Omental fat pad (tissue), 3 donors: ENCODE measurements at regions not wholly inside any gene's neighbourhood (a gene's known extent, or its start where the extent isn't known, plus 50 kb on each side); places are given as distances from the start of the nearest gene placed in this dataset.

ENCODE experiments used
- ATAC-seq: fragments of 150-250 bp; one replicate; pipeline ENCODE4 v1.9.1; 2016; ENCODE audit warnings: mild to moderate bottlenecking, moderate library complexity; ENCODE audit not compliant: low FRiP score
- DNase-seq: peaks from one replicate; pipeline ENCODE4 v3.0.0-alpha.2; 2019; ENCODE audit warnings: low spot score
- CTCF ChIP-seq, 3 donors: fragments of 450-650 bp; IDR thresholded peaks; one replicate each; pipeline ENCODE4 v1.5.1; 2016 to 2017; ENCODE audit warnings: antibody characterized with exemption in 3 of 3, mild to moderate bottlenecking in 3 of 3, moderate library complexity in 2 of 3

- DNase-seq (no peak), ATAC-seq (no peak)
- no peak for TF ChIP-seq CTCF (IDR thresholded peaks at IDR 0.05)
Measured at GRCh38 chr11:105553025-105553424, 56.8 kb upstream of the GRIA4 start.

- ATAC-seq: no peak
- DNase-seq: no peak
- no peak for TF ChIP-seq CTCF (IDR thresholded peaks at IDR 0.05)
Measured at GRCh38 chr11:105548359-105548758, 61.5 kb upstream of the GRIA4 start.

GRCh38 chr11:105538588-105538987, 71.3 kb upstream of the GRIA4 start:
- TF ChIP-seq CTCF (IDR thresholded peaks at IDR 0.05): no peak
- ATAC-seq (no peak), DNase-seq (no peak)

GRCh38 chr11:105537531-105537930, 72.3 kb upstream of the GRIA4 start:
- TF ChIP-seq CTCF (IDR thresholded peaks at IDR 0.05): no peak

GRCh38 chr11:105524286-105524685, 85.6 kb upstream of the GRIA4 start:
- ATAC-seq: no peak
- no peak for DNase-seq
- TF ChIP-seq CTCF (IDR thresholded peaks at IDR 0.05): no peak

More at GRCh38 chr11:105537531-105537930, 72.3 kb upstream of the GRIA4 start:
- no peak for DNase-seq
- no peak for ATAC-seq

GRCh38 chr11:105520706-105521345, 89.0 kb upstream of the GRIA4 start:
- ATAC-seq (no peak), DNase-seq (no peak)
- TF ChIP-seq CTCF (IDR thresholded peaks at IDR 0.05): no peak

GRCh38 chr11:105507496-105508254, 102.2 kb upstream of the GRIA4 start:
- ATAC-seq (no peak), DNase-seq (no peak)
- TF ChIP-seq CTCF (IDR thresholded peaks at IDR 0.05): no peak
